IgD-negative memory B cell (primary cell): ENCODE measurements at regions not wholly inside any gene's neighbourhood (a gene's known extent, or its start where the extent isn't known, plus 50 kb on each side); places are given as distances from the start of the nearest gene placed in this dataset.
A peak's percentile ranks its signal among the peaks of the same experiment; 100 is the strongest.
"Not testable (repeated sequence)": the region's sequence is repeated elsewhere in the genome, so short reads cannot be mapped to it uniquely, and the experiment has no call there.

Experiments
- H3K27ac Mint-ChIP-seq, 3 donors: one replicate each; pipeline ENCODE4 v1.8.0; 2020 to 2022; ENCODE audit warnings: mild to moderate bottlenecking in 3 of 3, mixed read lengths in 3 of 3, moderate library complexity in 1 of 3
- H3K27me3 Mint-ChIP-seq: one replicate; pipeline ENCODE4 v1.8.0; 2021; ENCODE audit warnings: mixed read lengths
- H3K36me3 Mint-ChIP-seq: one replicate; pipeline ENCODE4 v1.8.0; 2020; ENCODE audit warnings: mild to moderate bottlenecking, mixed read lengths
- H3K4me1 Mint-ChIP-seq, 3 donors: one replicate each; pipeline ENCODE4 v1.8.0; 2020 to 2022; ENCODE audit warnings: mixed read lengths in 3 of 3, mild to moderate bottlenecking in 1 of 3
- H3K4me3 Mint-ChIP-seq, 4 donors: one replicate each; pipeline ENCODE4 v1.8.0; 2020 to 2022; ENCODE audit warnings: mild to moderate bottlenecking in 4 of 4, mixed read lengths in 4 of 4, moderate library complexity in 3 of 4
- H3K9me3 Mint-ChIP-seq, 3 donors: one replicate each; pipeline ENCODE4 v1.8.0; 2020 to 2021; ENCODE audit warnings: mixed read lengths in 3 of 3, mild to moderate bottlenecking in 1 of 3

- Mint-ChIP-seq H3K4me1 (no peaks in the 10 kb centered on the region), H3K9me3 (peaks cover 0 to 12% (median 3%) of the 10 kb centered on the region in 3 donors), H3K27ac (no peak overlapping the region), H3K36me3 (no peaks in the 10 kb centered on the region), H3K4me3 (no peak overlapping the region), H3K27me3 (no peaks in the 10 kb centered on the region)
These were observed 1642.6 kb upstream of the CELF4 start for GRCh38 chr18:39208190-39208589.

- not testable (repeated sequence) for H3K4me1 Mint-ChIP-seq, H3K27me3 Mint-ChIP-seq, H3K4me3 Mint-ChIP-seq, H3K36me3 Mint-ChIP-seq, H3K9me3 Mint-ChIP-seq
- peak overlapping the region in 1 of 3 donors; percentile 18 for H3K27ac Mint-ChIP-seq
These were observed 1641.0 kb upstream of the CELF4 start for GRCh38 chr18:39206398-39207103.

- H3K4me1 Mint-ChIP-seq: no peaks in the 10 kb centered on the region
- H3K27me3 Mint-ChIP-seq: no peaks in the 10 kb centered on the region
- H3K9me3 Mint-ChIP-seq: peaks cover 0 to 9% (median under 1%) of the 10 kb centered on the region in 3 donors
- H3K4me3 Mint-ChIP-seq: no peak overlapping the region
- peak overlapping the region in 1 of 3 donors; percentile 33 for H3K27ac Mint-ChIP-seq
- no peaks in the 10 kb centered on the region for H3K36me3 Mint-ChIP-seq
These were observed 1640.1 kb upstream of the CELF4 start for GRCh38 chr18:39205565-39206195.

GRCh38 chr18:39200153-39200552, 1634.6 kb upstream of the CELF4 start:
- Mint-ChIP-seq H3K4me1 (no peaks in the 10 kb centered on the region), H3K27ac (no peak overlapping the region), H3K27me3 (no peaks in the 10 kb centered on the region), H3K9me3 (peaks cover 2 to 13% (median 3%) of the 10 kb centered on the region in 3 donors), H3K4me3 (no peak overlapping the region), H3K36me3 (no peaks in the 10 kb centered on the region)

- no peak overlapping the region for H3K4me3 Mint-ChIP-seq
- no peaks in the 10 kb centered on the region for H3K36me3 Mint-ChIP-seq
- no peaks in the 10 kb centered on the region for H3K4me1 Mint-ChIP-seq
- H3K9me3 Mint-ChIP-seq: peaks cover 2 to 9% (median 3%) of the 10 kb centered on the region in 3 donors
- no peaks in the 10 kb centered on the region for H3K27me3 Mint-ChIP-seq
- H3K27ac Mint-ChIP-seq: no peak overlapping the region
These were observed 1633.7 kb upstream of the CELF4 start for GRCh38 chr18:39199231-39199855.

GRCh38 chr18:39198376-39198775, 1632.8 kb upstream of the CELF4 start:
- Mint-ChIP-seq H3K4me3 (no peak overlapping the region), H3K27ac (no peak overlapping the region), H3K36me3 (no peaks in the 10 kb centered on the region), H3K27me3 (no peaks in the 10 kb centered on the region), H3K9me3 (peaks cover 2 to 9% (median 3%) of the 10 kb centered on the region in 3 donors), H3K4me1 (no peaks in the 10 kb centered on the region)

GRCh38 chr18:39191931-39192330, 1626.3 kb upstream of the CELF4 start:
- Mint-ChIP-seq H3K27ac (no peak overlapping the region), H3K9me3 (peaks cover 0 to 4% (median 3%) of the 10 kb centered on the region in 3 donors), H3K27me3 (no peaks in the 10 kb centered on the region), H3K4me3 (no peak overlapping the region), H3K36me3 (no peaks in the 10 kb centered on the region), H3K4me1 (no peaks in the 10 kb centered on the region)

- Mint-ChIP-seq H3K9me3 (peaks cover 0 to 4% (median 3%) of the 10 kb centered on the region in 3 donors), H3K4me1 (no peaks in the 10 kb centered on the region), H3K36me3 (no peaks in the 10 kb centered on the region), H3K27me3 (no peaks in the 10 kb centered on the region), H3K27ac (no peak overlapping the region), H3K4me3 (no peak overlapping the region)
These were observed 1625.5 kb upstream of the CELF4 start for GRCh38 chr18:39191058-39191457.

GRCh38 chr18:39190508-39190907, 1624.9 kb upstream of the CELF4 start:
- Mint-ChIP-seq H3K27ac (no peak overlapping the region), H3K36me3 (no peaks in the 10 kb centered on the region), H3K27me3 (no peaks in the 10 kb centered on the region), H3K4me3 (no peak overlapping the region), H3K9me3 (peaks cover 0 to 3% (median under 1%) of the 10 kb centered on the region in 3 donors), H3K4me1 (no peaks in the 10 kb centered on the region)

- Mint-ChIP-seq H3K36me3 (no peaks in the 10 kb centered on the region), H3K27me3 (no peaks in the 10 kb centered on the region), H3K9me3 (peaks cover 0 to 3% (median 1%) of the 10 kb centered on the region in 3 donors), H3K27ac (no peak overlapping the region), H3K4me1 (no peaks in the 10 kb centered on the region), H3K4me3 (no peak overlapping the region)
These were observed 1622.7 kb upstream of the CELF4 start for GRCh38 chr18:39188278-39188677.

- Mint-ChIP-seq H3K4me3 (no peak overlapping the region), H3K27me3 (no peaks in the 10 kb centered on the region), H3K9me3 (peaks cover 0 to 6% (median 3%) of the 10 kb centered on the region in 3 donors), H3K4me1 (no peaks in the 10 kb centered on the region), H3K36me3 (no peaks in the 10 kb centered on the region), H3K27ac (no peak overlapping the region)
These were observed 1620.4 kb upstream of the CELF4 start for GRCh38 chr18:39186008-39186407.

GRCh38 chr18:39184176-39184575, 1618.6 kb upstream of the CELF4 start:
- Mint-ChIP-seq H3K4me1 (no peaks in the 10 kb centered on the region), H3K4me3 (no peak overlapping the region), H3K27ac (no peak overlapping the region), H3K27me3 (no peaks in the 10 kb centered on the region), H3K9me3 (peaks cover 0 to 9% (median 0%) of the 10 kb centered on the region in 3 donors), H3K36me3 (no peaks in the 10 kb centered on the region)

- no peaks in the 10 kb centered on the region for H3K36me3 Mint-ChIP-seq
- H3K27ac Mint-ChIP-seq: no peak overlapping the region
- H3K4me3 Mint-ChIP-seq: no peak overlapping the region
- H3K9me3 Mint-ChIP-seq: peaks cover 0 to 19% (median 0%) of the 10 kb centered on the region in 3 donors
- no peaks in the 10 kb centered on the region for H3K4me1 Mint-ChIP-seq
- H3K27me3 Mint-ChIP-seq: no peaks in the 10 kb centered on the region
These were observed 1612.6 kb upstream of the CELF4 start for GRCh38 chr18:39178166-39178565.

- no peaks in the 10 kb centered on the region for H3K27me3 Mint-ChIP-seq
- no peaks in the 10 kb centered on the region for H3K36me3 Mint-ChIP-seq
- no peak overlapping the region for H3K4me3 Mint-ChIP-seq
These were observed 1607.3 kb upstream of the CELF4 start for GRCh38 chr18:39172695-39173421.

GRCh38 chr18:39168723-39169122, 1603.1 kb upstream of the CELF4 start:
- Mint-ChIP-seq H3K36me3 (no peaks in the 10 kb centered on the region), H3K9me3 (peaks cover 0 to 11% (median 1%) of the 10 kb centered on the region in 3 donors)

More at GRCh38 chr18:39172695-39173421, 1607.3 kb upstream of the CELF4 start:
- Mint-ChIP-seq H3K27ac (no peak overlapping the region), H3K9me3 (peaks cover 0 to 12% (median under 1%) of the 10 kb centered on the region in 3 donors), H3K4me1 (no peaks in the 10 kb centered on the region)

More at GRCh38 chr18:39168723-39169122, 1603.1 kb upstream of the CELF4 start:
- H3K27ac Mint-ChIP-seq: no peak overlapping the region
- no peaks in the 10 kb centered on the region for H3K27me3 Mint-ChIP-seq
- H3K4me3 Mint-ChIP-seq: no peak overlapping the region
- no peaks in the 10 kb centered on the region for H3K4me1 Mint-ChIP-seq
